Head of caudate nucleus (tissue), 42 donors: ENCODE measurements at regions not wholly inside any gene's neighbourhood (a gene's known extent, or its start where the extent isn't known, plus 50 kb on each side); places are given as distances from the start of the nearest gene placed in this dataset.

Experiments used
- DNase-seq, 42 donors: peaks; one replicate each; pipeline versions ENCODE4 v3.0.0 to v3.0.0-alpha.2; 2020 to 2021; ENCODE audit warnings: mixed read lengths in 7 of 42
- intact Hi-C: fragments of 100-400 bp; cut with DNase I; formaldehyde crosslinking; loops from one replicate; pipeline ENCODE4 v1.15.0; 2022

DNA sequence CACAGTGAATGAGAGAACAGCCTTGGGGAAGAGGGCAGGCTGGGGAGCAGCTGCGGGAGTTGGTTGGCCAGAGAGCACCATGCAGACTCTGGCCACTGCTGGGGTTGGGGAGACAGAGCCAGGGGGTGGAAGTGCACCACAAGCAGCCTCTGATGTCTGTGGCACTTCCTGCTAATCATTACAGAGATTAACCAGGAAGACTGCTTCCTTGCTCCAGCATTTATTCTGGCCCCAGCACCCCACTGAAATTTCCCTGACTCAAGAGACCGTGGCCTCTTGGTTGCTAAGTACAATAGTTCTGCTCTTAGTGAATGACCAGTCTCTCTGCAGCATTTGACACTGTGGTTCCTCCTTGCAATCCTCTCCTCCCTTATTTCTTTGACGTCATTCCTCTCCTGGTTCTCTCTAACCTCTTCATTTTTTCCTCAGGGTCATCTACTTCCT lies 266.2 kb upstream of the ROPN1 start:
- DNase-seq, result no peak
- intact Hi-C loops, result no loop called here

DNA sequence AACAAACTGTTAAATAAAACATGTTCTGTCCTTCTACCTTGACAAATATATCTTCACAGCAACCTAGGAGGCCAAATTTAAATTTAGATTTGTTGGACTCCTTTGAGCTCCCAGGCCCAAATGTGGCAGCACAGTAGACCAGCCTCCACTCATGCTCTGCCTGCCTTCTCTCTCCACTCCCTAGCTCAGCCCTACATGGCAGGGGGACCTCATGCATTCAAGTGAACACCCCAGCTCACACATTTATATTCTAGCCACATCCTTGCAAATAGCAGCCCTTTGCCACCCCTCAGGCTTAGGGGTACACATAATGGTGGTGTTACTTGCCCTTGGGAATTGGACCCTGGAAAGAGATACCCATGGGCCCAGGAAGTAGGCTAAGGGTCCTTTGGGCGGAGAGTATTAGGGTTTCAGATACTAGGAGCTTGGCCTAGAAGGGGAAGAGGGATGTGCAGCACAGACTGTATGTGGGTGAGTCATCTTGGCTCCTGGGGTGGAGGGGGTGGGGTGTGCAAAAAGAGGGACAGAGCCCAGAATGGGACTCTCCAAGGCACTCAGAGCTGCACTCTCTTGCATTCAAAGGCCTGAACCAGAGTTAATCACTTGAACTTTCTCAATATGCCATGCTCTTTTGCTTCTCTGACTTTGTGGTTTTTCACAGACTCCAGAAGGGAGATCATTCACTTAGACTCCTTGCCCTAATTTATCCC lies 268.4 kb upstream of the ROPN1 start:
- DNase-seq, result peak in 7 of 42 donors; percentile 23 to 70 (median 40)
- intact Hi-C loops, result no loop called here

DNA sequence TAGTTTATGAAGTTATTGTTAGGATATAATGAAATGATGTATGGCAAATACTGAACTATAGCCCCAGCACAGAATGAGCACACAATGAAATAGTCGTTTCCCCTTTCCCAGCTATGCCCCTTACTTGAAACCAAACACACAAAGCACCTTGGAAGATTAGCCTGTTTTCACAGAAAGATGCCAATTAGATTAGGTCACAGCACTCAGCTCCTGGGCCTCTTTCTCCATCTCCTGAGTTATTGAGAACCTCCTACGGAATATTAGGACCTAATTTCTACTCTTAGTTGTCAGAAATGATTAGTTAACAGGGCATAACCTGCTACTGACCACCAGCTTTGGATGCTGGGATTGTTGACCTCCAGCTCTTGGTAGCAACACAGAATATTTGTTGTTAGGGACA lies 269.4 kb upstream of the ROPN1 start:
- intact Hi-C loops, result no loop called here
- DNase-seq, result no peak

DNA sequence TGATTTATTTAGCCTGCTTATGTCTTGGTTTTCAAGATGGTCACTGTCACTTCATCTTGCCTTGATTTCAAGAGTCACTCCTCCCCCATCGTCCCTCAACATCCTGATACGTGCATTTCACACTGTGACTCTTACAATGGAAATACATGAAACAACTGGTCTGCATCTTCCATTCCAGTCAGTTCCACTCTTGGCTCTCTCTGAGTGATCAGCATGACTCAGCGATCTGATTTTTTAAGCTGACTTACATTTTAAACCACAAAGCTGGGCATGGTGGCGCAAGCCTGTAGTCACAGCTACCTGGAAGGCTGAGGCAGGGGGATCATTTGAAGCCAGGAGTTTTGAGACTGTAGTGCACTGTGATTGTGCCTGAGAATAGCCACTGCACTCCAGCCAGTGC lies 271.2 kb upstream of the ROPN1 start:
- intact Hi-C loops, result no loop called here
- peak in 3 of 42 donors; percentile 18 to 55 (median 31) for DNase-seq

DNA sequence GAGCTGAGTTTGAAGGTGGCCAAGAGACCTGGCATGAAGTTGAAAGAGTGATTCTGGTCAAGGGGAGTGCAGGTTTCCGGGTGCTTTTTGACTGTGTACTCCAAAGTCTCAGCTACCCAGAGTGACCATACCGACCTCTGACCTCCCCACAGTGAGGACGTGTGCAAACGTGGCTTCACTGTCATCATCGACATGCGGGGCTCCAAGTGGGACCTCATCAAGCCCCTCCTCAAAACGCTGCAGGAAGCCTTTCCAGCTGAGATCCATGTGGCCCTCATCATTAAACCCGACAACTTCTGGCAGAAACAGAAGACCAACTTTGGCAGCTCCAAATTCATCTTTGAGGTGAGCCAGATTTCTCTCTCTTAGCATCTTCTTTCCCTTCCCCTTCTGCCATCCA lies 272.4 kb upstream of the ROPN1 start:
- DNase-seq, result no peak
- intact Hi-C loops, result no loop called here

DNA sequence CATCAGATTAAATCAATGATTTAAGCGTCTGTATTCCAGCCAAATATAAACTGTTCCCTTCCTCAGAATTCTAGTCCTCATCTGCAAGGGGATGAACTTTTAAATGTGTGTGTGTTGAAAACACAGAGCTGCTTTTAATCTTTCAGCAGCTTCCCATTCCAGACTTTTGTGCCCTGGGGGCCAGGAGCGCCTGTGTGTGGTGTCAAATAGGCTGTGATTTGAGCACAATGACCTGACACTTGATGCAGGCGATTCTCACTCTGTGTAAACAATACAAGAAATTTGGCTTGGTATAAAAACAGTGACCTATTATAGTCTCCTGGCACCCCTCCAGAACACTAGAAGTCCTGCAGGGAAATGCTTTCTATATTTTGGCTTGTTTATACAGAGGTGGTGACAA lies 274.6 kb upstream of the ROPN1 start:
- intact Hi-C loops, result no loop called here
- no peak for DNase-seq

DNA sequence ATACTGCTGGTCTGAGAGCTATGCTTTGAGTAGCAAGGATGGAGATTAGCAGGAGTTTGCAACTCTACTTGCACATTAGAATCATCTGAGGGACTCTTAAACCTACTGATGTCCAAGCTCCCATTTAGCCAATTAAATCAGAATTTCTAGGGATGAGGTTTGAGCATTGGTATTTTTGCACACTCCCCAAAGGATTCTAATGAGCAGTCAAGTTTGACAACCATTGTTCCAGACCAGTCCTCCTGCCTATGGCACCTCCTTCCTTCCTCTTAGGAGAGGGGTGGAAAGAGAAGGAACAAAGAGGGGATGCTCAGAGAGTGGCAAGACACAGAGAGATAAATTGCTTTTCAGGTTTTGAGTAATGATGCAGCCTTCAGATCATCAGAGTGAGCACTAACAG lies 275.5 kb upstream of the ROPN1 start:
- DNase-seq, result no peak
- intact Hi-C loops, result no loop called here

DNA sequence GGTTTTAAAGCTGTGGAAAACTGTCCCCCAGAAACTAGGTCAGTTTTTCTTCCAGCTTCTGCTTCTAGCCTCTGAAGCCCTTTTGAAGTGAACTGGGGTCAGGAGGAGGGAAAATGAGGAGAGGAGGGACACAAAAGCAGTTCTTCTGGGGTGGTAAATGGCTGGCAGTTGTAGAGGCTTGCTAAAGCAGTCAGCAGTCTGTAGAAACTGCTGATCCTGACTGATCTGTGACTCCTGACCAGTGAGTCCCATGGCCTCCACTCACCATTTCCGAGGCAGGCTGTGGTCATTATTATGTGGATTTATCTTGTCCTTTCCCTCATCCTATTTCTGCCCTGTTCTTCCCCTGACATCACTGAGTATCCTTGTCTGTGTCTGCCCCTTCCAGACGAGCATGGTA lies 276.4 kb upstream of the ROPN1 start:
- intact Hi-C loops, result no loop called here
- DNase-seq, result no peak

DNA sequence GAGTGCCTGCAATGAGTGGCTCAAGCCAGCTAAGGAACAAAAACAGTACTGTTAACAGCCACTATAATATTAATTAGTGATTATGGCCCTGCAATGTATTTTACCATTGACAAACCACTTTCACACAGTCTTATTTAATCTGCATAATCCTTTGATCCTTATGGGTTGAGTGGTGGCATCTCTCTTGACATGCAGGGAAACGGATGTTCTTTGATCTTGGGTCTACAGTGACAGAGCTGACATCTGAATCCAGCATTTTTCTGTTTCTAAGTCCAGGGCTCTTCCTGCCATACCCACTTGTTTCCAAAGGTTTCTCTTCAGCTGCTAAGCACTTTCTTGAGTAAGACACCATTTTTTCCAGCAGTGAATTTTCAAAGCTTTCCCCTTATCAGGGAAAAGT lies 277.7 kb upstream of the ROPN1 start:
- intact Hi-C loops, result no loop called here
- DNase-seq, result no peak

DNA sequence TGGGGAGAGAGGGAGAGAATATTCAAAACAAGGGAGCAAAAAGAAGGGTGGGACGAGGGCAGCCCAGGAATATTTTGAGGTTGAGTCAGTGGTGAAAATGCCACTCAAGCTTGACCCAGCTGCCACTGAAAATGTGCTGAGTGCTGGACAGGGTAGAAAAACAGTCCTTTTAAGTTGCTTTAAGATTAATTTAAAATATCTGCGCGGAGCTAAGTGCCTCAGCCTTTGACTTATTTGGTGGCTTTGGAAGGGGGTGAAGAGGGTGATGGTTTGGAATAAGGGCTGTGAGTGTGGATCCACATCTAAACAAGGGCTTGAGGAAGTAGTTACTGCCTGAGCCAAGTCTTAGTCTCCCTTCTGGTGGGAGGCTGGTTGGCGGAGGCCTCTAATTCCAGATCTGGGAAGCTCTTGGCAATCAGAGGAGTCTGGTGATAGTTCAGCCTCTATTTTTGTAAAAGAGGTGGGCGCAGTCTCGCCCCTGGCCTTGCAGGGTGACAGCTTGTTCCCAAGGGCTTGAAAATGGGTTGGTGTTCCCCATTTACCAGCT lies 280.8 kb upstream of the ROPN1 start:
- DNase-seq, result peak in 3 of 42 donors; percentile 23 to 41 (median 31)
- intact Hi-C loops, result no loop called here

DNA sequence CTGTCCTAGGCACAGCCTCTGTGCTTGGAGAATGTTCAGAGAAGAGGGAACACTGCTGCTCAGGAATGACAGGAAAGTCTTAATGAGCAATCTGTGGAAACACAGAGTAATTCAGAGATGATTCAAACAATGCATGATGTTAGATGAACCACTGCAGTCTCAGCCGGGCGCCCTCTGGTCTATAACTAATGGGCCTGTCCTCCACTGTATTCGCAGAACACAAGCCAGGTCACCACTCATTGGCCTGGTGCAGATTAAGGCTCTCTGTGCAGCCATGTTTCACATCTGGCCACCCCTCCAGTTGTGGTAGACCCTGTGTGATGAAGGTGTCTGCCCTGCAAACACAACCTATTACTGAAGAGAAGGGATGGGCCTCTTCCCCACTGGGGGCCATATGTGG lies 281.7 kb upstream of the ROPN1 start:
- no peak for DNase-seq
- intact Hi-C loops, result no loop called here

DNA sequence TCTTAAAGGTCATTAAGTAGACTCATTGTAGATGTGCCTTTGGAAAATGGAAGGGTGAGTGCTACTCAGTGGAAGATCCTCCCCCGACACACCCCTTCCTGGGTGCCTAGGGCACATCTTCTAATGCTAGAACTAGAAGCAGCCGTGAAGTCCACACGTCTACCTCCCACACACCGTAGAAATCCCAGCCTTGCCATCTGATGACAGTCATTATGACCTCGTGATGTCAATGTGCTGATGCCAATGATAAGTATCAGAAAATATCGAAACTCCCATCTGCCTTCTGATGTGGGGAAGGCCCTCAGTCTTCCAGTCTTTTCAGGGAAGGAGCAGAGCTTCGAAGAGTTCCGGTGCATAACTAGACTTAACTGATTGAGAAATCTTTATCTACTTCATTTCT lies 282.1 kb upstream of the ROPN1 start:
- intact Hi-C loops, result no loop called here
- DNase-seq, result no peak

DNA sequence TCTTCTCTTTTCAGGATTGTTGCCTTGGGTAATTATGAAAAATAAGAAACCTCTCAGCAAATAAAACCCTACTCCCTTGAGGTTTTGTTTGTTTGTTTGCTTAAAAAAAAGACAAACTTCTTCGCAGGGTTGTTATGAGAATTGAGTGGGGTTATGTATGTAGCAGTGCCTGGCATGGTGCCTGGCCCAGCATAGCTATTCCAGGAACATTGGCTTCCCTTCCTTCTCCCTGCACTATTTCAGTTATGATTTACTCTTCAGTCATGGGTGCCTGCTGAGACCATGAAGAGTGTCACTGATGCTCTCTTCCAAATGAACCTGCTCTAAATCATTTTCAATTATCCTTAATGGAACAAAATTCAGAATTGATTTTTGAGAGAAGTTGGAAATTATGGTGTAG lies 283.5 kb upstream of the ROPN1 start:
- intact Hi-C loops, result no loop called here
- DNase-seq, result no peak

DNA sequence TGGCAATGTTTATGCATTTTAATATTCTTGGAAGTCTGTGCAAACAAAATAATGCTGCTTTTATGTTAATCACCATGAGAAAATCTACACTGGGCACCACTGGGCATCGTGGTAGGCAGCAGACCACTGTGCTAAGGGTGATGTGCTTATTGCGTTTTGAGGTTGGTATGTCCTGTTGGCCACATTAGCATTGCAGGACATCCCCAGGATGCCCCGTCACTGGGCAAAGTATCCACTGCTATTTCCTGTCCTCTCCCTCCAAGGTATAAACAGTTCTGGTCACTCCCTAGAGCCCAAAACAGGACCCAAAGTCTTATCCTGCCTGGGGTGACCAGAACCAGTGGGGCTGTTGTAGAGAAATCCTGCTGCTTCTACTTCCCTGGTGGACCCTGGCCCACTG lies 284.2 kb upstream of the ROPN1 start:
- intact Hi-C loops, result no loop called here

DNA sequence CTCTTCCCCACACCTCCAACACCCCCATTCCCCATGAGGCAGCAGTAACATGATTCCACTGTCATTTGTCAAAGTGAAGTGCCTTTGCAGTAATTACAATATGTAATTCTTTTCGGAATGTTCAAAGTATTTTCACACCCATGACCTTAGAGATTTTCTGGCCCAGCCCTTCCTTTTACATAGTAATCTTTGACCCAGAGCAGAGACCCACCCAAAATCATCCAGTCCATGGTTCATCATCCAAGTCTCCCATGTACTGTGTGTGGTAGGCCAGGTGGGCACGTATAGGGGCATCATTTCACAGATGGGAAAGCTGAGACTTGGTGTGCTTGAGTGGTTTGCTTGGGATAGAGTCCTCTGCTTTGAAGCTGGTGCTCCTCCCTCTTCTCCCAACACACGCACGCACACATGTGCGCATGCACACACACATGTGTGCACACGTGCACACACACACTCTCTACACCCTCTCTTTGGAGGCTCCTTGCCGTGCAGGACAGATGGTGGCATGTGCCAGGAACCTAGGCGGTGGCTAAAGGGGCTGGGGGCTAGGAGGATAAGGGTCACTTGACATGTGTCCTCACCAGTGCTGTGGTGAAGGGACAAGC lies 284.7 kb upstream of the ROPN1 start:
- intact Hi-C loops, result no loop called here
- DNase-seq, result no peak

More for the DNA sequence above, 284.2 kb upstream of the ROPN1 start:
- no peak for DNase-seq

DNA sequence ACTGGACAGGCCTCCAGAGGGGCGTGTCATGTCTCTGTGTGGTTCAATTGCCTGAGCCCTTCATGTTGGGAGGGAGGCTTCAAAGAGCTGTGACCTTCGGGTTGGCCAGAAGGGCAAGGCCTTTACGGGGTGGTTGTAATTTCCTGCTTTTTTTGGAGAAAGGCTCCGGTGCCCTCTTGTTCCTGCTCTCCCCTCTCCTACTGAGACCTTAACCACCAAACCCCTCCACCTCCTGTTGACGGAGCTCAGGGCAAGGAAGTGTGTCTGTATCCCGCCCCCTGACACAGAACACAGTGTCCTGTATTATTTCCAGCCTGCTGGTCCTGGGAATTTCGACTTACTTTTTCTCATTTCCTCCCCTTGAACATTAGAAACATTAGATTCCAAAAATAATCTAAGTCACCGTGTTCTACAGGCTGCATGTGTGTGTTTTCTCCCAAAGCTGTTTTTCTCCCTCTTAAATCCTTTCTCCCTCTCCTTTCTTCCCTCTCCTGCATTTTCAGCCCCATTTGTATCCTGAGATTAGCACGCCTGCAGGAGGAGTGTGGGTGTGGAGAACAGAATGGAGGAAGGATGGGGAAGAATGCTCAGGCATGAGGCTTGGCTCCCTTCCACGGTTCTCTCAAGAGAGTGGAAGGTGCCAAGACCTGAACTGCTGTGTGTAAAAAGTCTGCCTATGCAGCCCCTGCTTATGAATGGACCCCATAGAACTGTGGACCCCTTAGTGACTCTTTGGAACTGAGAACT lies 285.4 kb upstream of the ROPN1 start:
- DNase-seq, result peak in 34 of 42 donors; percentile 23 to 83 (median 56)
- intact Hi-C loops, result no loop called here

DNA sequence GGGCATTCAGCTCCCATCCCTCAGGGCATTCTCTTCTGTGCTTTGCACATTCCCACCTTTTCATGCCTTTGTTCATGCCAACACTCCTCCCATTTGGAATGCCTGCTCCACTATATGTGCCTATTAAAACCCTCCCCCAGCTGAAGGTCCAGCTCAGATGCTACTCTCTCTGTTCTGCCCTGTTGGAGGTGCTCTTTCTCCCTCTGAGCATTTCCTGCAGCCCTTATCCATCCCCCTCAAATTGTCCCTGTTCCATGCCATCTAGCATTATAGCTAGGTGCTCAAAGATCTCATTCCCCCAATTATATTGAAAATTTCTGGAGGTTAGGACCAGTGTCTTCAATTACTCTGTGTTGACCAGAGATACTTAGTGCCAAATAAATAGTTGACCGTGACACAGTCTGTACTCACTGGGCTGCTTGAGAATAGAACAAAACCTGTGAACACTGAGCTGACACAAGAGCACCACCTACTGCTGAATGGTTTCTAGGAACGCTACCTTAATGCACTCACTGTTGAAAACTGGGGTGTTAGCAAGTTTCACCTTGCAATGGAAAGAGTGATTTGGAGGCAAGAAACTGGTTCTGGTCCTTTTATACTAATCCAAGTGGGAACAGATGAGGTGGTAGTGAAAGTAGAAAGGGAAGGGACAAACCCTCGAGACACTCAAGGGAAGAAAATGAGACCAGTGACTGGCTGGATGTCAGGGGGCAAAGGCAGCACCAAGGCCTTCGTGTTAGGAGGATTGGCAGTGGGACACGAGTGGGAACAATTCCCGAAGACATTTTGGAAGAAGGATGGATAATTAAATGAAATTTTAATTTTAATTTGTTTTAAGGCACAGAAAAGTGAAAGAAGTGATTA lies 289.8 kb upstream of the ROPN1 start:
- peak in 18 of 42 donors; percentile 17 to 69 (median 40) for DNase-seq
- intact Hi-C loops, result no loop called here

DNA sequence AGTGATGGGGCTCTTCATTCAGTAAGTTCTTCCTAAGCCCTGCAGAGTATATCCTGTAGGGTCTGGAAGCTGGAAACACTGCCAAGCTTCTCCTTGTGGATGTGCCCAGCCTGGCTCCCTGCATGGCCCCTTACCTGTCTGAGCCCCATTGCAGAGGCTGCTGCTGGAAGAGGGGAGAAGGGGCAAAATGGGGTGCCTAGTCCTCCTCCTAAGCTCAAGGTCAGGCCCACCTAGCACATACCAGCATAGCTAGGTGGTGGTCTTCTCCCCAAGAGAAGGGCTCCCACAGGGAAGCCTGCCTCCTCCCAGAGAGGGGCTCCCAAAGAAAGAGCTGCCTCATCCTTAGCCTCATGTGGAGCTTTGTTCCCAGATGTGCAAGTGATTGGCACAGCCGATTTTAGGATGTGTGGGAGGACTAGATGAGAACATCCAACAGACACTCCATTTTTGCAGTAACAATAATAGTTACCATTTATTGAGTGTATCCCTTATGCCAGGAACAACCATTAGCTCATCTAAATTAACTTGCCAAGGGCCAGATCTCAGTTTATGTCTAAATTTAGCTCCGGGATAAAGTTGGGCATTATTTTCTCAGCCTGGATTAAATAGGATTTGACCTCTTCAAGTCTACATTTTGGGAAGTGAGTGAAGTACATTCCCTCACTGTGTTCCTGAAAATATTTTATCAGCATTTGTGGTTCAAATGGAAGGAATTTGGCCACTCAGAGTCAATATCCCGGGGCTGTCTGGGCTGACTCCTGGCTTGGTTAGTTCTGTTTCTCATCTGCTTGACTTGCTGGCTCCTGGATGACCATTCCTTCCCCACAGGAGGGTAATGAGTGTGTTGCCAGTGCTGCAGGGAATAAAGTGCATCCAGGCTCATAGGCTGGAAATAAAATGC lies 291.1 kb upstream of the ROPN1 start:
- DNase-seq, result peak in 15 of 42 donors; percentile 17 to 64 (median 37)
- intact Hi-C loops, result no loop called here
